Activated T-cell treated with anti-CD3 and anti-CD28 coated beads for 4 hours (primary cell): ENCODE measurements at regions not wholly inside any gene's neighbourhood (a gene's known extent, or its start where the extent isn't known, plus 50 kb on each side); places are given as distances from the start of the nearest gene placed in this dataset.
"Not testable (repeated sequence)": the region's sequence is repeated elsewhere in the genome, so short reads cannot be mapped to it uniquely, and the experiment has no call there.

ENCODE experiments used
- DNase-seq: peaks from one replicate; pipeline ENCODE4 v3.0.0-alpha.2; 2020

DNA sequence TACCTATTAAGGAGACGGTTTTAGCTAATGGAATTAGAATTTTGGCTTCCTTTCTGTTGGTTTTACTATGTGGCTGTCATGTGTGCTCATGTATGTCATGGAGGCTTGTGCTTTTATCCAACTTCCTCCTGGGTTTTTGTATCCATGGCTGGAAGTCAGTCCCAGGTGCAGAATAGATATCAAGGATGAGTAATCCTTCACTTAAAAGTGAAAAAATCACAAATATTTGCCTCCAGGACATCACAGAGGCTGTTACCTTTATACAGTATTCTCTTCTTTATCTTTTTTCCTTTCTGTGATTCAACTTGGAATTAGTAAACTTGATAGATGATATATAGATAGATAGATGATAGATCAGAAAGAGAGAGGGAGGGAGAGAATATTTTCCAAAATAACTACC lies 706.8 kb downstream of the GALC start:
- no peak for DNase-seq

DNA sequence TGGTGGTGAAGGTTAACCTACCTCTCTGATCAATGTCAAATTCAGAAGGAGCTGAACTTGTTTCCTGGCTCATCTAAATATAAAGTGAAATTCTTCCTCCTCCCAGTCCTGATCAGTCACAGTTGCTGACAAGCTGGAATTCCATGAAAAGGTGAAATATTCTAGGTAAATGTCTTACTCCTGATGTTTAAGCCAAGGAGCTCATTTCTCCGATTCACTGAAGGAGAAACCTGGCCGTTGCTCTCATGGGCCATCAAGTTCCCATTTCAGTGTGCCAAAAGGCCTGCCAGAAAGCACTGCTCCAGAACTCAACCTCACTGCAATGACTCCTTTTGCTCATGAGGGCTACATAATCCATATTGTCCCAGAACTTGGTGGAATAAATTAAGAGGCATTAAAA lies 707.5 kb downstream of the GALC start:
- no peak for DNase-seq

DNA sequence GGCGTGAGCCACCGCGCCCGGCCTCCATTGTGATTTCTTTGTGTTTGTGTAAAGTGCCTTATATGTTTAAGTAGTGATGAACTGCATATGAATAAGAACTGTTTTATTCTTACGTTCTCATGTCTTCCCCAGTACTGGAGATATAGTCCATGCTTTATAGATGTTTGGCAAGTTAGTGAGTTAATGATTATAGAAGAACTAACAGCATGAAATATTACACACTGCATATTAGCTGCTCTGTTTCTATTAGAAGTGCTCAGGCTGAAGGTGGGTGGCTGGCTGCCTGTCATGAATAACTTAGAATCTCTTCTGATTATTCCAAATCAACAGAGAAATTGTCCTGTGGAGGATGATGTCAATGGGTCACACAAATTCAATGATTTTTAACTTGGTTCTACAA lies 709.4 kb downstream of the GALC start:
- DNase-seq, result no peak

DNA sequence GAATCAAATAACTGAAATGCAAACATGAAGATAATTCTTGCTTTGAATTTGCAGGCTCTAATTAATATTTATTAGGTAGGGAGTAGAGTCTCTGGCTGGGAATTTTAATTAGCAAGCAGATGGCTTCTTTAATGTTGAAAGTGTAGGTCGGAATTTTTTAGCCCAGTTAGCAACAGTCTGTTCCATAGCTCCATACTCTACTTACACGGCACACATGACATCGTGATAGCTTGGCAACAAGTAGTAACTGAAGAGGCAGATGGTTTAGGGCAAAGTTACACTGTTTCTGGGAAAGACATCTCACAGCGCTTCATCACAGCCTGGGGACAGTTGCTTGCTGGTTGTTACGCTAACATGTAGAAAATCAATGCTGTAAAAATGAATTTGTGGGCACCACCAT lies 710.7 kb downstream of the GALC start:
- DNase-seq, result no peak

DNA sequence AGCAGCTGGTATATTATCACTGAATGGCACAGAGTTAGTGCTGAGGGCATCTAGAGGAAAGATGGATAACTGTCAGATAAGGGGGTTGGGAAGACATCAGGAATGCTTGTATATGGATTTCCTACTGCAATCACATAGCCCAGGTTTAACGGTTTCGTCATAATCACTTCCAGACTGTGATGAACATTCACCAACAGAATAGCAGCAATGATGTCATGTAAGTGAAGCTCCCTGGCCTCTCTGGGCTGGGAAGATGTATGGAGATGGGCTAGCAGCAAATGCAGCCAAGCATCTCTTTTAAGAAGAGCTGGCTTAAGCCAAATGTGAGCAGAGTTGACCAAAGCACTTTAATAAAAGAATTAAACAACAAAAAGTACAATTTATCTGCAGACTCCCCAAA lies 714.6 kb downstream of the GALC start:
- no peak for DNase-seq

DNA sequence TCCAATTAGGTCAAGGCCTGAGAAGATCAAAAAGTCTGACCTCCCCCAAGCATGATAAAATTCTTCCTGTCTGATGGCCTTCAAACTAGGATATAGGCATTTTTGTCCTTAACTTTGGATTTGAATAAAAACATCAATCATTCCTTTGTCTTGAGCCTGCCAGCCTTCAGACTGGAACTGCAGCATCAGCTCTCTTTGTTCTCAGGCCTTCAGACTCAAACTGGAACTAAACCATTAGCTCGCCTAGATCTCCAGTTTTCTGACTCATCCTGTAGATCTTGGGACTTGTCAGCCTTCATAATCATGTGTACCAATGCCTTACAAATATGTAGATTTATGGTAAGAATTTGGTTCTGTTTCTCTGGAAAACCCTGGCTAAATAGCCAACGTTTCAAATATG lies 721.7 kb downstream of the GALC start:
- DNase-seq, result no peak

DNA sequence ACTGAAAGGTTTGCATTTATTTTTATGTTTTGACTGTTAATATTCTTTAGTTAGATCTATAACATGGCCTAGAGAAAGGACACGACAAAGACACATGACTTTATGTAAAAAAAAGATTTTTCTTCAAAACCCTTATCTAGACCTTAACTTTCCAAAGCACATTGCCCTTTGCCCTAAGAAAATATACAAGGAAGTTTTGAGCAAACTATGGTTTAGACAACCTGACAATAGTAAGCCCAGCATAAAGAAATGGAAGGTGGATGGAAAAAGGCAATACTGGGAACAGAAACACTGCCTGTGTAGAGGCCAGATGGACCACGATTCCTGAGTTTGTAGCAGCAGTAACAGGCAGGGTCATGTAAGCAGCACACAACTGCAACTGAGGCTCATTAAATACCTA lies 724.0 kb downstream of the GALC start:
- no peak for DNase-seq

DNA sequence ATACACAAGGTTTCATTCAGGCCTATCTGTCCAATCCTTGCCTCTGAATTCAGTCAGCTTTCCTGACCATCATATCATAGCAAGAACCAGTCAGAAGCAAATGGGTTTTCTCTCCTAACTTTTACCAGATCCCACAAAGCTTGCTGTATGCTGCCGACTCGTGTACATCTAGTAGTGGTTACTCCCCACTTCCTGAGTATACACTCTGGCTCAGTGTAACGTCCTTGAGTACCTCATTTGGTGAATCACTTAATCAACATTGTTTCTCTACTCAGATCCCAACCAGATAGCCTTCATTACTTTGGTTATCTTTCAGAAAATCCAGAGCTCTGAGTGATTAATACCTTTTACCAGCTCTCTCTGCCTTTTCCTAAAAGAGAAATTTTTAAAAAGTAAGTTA lies 728.2 kb downstream of the GALC start:
- no peak for DNase-seq

DNA sequence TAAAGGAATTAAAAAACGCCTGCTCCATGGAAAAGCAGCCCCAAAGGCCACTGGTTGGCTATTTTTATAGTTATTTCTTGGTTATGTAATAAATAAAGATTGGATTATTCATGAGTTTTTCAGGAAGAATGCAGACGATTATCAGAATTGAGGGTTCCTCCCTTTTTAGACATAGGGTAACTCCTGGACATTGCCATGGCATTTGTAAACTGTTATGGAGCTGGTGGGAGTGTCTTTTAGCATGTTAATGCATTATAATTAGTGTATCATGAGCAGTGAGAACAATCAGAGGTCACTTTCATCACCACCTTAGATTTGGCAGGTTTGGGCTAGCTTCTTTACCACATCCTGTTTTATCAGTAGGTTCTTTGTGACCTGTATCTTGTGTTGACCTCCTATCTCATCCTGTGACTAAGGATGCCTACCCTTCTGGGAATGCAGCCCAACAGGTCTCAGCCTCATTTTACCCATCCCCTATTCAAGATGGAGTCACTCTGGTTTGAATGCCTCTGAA lies 728.7 kb downstream of the GALC start:
- no peak for DNase-seq

DNA sequence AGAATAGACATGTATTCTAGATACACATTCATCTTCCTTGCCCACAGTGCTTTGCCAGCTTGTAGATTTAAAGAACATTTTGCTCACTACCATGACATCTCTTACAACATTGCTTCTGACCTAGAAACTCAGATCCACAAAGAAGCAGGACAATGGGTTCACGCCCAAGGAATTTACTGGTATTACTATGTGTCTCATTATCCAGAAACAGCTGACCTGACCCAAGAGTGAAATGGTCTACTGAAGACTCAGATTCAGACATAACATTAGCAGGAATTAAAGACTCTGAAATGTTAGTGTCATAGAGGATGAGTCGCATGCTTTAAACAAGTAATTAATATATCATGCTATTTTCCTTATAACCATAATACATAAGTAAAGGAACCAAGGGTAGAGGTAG lies 731.4 kb downstream of the GALC start:
- DNase-seq, result no peak

DNA sequence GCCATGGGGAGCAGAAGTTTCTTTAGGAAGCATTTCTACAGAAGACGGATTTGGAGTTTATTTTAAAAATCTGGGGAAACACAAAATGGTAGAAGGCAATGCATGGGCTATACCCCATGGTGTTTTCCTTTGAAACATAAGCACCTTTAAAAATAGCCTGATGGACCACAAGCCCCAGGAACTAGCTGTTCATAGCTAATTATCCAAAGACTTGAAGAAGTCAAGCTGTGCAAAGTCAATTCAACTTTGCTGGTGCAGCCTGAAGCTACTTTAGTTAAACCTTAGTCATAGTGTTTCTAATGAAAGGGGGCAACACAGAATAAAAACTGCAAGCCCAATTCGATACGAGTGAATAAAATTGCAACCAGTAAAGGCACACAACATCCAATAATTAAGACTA lies 732.5 kb downstream of the GALC start:
- no peak for DNase-seq

DNA sequence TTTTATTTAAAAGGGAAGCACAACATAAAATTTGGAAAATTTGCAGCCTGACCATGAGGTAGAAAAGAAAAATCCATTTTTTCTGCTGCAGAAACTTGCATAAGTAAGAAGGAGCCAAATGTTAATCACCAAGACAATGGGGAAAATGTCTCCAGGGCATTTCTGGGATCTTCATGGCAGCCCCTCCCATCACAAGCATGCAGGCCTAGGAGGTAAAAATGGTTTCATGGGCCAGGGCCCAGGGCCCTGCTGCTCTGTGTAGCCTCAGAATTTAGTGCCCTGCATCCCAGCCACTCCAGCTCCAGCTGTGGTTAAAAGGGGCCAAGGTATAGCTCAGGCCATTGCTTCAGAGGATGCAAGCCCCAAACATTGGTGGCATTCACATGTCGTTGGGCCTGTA lies 735.6 kb downstream of the GALC start:
- DNase-seq, result no peak

DNA sequence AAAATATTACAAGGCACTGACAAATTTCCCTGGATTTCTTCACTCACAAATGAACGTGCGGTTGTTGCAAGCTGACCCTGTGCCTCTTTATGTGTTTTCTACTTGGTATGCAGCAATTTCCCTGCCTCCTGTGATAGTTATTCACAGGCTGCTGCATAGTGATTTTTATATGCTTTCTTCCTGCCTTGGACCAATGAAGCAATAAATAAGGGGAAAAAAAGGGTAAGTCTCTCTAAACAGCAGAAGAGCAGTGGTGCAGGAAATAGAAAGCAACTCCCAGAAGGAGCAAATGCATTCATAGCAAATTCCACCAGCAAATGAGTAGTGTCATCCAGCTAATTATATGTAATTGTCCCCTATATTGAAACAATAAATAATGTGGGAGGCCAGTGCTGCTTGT lies 737.9 kb downstream of the GALC start:
- no peak for DNase-seq

DNA sequence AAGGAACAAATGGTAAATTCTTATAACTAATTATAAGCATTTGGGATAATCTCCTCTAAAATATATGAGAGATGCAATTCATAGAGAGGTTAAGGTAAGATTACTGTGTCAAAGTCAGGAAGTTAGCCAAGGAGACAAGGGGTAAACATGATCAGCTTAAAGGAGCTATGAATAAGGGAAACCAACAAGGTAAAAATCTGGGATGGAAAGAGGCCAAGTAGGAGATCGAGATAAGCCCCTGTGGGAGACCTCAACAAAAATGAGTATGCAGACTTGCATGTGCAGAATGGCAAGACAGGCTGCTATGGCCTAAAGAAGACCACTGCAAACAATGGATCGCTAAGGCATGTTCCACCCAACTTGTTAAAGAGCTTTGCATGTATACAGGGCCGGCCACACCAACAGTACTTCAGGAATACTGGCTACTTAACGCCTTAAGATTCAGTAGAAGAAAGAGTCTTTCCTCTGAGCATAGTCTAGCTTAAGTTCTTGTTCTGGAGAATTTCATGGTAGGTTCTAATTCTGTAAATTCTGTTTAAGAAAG lies 738.6 kb downstream of the GALC start:
- no peak for DNase-seq

DNA sequence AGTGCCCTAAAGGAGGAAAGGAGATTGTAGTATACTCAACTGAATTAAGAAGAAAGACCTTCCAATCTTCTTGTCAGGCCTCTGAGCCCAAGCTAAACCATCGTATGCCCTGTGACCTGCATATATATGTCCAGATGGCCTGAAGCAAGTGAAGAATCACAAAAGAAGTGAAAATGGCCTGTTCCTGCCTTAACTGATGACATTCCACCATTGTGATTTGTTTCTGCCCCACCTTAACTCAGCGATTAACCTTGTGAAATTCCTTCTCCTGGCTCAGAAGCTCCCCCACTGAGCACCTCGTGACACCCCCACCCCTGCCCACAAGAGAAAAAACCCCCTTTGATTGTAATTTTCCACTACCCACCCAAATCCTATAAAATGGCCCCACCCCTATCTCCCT lies 739.2 kb downstream of the GALC start:
- DNase-seq, result not testable (repeated sequence)

DNA sequence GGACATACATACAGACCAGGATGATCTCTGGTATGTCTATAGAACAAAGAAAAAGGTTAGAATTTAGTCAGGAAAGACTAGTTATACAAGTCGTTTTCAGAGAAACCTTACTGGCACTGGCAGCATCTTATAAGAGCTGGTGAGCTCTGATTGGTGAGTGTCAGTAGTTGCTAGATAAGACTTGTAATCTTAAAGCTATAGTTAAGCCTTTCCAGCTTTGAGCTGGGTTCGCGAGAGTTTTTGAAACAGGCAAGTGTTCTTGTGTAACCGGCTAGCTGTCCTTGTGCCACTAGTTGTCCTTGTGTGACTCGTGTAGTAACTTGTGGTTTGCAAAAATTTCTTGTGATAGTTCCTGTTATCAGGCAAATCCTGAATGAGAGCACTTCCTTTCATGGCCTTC lies 740.9 kb downstream of the GALC start:
- DNase-seq, result no peak

DNA sequence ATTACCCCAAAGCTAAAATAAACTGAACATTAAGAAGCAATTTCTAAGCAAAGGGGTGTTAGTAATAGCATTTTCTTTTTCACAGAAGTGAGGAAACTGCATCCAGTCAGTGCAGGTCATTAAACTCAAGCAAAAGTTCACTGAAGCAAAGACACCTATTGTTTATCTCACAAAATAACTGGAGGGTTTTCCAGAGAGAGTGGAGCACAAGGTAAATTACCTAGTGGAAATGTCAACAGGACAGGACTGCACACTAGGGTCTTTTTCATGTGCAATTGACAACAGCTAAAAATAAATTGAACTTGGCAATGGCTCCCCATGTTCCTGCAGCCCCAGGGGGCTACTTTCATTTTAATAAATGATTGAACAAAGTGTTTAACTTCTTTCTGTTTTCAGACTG lies 742.0 kb downstream of the GALC start:
- DNase-seq, result no peak

DNA sequence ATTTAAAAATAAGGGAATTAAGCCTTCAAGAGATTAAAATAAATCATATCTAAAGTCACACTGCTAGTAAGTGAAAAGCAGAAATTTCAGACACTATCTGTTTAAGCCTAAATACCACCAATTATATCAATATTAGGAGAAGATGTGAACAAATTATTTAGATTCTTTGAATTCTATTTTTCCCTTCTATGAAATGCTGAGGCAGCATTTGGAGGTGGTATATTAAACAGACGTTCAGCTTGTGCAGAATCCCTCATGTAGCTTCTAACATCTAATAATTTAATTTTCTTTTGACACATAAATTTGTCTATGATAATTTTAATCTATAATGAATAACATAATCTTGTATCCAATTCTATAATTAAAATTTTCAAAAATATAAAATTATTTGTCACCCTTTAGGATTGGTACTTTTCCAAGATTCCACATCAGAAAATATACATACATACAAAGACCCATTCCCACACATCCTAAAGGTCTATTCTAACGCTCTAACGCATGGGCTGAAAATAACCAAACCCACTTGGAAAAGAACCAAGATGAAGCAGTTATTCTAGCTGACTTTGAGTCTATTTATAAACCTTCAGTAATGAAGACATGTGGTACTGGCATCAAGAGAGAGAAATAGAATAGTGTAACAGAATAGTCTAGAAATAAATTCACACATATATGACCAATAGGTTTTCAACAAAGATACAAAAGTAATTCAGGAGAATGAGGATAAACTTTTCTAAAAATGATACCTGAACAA lies 751.8 kb downstream of the GALC start:
- DNase-seq, result no peak

DNA sequence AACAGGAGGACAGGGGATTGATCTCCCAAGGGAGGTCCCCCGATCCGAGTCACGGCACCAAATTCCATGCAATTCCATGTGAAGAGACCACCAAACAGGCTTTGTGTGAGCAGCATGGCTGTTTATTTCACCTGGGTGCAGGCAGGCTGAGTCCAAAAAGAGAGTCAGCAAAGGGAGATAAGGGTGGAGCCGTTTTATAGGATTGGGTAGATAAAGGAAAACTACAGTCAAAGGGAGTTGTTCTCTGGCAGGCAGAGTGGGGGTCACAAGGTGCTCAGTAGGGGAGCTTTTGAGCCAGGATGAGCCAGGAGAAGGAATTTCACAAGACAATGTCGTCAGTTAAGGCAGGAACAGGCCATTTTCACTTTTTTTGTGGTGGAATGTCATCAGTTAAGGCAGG lies 752.7 kb downstream of the GALC start:
- DNase-seq, result not testable (repeated sequence)

DNA sequence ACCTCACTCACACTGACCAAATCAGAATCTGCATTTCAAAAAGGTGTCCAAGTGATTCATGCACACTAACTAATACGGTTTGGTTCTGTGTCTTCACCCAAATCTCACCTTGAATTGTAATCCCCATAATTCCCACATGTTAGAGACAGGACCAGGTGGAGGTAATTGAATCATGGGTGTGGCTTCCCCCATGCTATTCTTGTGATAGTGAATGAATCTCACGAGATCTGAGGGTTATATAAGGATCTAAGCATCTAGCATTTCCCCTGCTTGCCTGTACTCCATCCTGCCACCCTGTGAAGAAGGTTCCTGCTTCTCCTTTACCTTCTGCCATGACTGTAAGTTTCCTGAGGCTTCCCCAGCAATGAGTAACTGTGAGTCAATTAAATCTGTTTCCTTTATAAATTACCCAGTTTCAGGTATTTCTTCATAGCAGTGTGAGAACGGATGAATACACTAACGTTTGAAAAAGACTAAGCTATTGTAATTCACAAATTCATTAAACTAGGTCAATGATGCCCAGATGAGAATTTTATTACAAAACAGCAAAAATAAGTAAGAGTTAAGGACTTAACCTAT lies 759.1 kb downstream of the GALC start:
- no peak for DNase-seq

DNA sequence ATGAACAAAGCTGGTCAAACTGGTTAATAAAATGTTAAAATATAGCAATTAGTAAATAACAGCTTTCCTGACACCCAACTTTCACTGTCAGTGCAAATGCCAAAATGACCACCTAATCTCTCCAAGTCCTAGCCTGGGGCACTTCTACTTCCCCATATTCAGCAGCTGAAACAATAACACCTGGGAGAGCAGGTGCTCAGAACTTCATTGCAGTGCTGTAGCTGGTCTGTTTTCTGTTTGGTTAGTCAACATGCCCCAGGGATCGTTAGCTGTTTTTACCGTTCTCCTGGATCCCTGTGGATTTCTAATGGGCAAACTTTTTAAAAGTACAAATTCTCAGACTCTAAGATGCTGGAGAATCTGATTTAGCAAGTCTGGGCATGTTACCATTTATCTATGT lies 759.7 kb downstream of the GALC start:
- no peak for DNase-seq

DNA sequence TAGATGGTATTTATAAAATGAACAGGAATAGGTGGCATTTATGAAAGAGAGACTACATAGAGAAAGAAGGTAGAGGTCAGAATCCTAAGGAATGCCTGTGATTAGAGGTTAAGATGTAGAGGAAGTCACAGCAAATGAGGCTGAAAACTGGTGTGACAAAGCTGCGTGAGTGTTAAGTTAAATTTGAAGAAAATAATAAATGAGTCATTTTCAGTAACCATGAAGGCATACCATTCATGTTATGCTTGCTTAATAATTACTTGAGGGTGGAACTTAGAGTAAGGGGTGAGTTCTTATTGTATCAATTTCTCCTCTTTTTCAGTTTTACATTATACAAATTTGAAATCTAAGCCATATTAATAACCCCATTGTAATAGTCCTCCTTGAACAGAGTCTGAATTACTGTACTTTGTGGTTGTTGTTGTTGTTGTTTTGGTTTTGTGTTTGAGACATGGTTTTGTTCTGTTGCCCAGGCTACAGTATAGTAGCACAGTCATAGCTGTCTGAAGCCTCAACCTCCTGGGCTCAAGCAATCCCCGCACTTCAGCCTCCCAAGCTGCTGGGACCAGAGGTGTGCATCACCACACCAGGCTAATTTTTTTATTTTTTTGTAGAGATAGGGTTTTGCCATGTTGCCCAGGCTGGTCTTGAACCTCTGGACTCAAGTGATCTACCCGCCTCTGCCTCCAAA lies 761.5 kb downstream of the GALC start:
- no peak for DNase-seq

DNA sequence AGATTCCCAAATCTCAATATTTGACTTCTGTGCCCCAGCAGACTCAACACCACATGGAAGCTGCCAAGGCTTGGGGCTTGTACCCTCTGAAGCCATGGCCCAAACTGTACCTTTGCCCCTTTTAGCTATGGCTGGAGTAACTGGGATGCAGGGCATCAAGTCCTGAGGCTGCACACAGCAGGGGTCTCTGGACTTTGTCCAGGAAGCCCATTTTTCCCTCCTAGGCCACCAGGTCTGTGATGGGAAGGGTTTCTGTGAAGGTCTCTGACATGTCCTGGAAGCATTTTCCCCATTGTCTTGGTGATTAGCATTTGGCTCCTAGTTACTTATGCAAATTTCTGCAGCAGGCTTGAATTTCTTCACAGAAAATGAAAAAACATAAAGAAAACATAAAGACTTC lies 762.3 kb downstream of the GALC start:
- DNase-seq, result no peak

DNA sequence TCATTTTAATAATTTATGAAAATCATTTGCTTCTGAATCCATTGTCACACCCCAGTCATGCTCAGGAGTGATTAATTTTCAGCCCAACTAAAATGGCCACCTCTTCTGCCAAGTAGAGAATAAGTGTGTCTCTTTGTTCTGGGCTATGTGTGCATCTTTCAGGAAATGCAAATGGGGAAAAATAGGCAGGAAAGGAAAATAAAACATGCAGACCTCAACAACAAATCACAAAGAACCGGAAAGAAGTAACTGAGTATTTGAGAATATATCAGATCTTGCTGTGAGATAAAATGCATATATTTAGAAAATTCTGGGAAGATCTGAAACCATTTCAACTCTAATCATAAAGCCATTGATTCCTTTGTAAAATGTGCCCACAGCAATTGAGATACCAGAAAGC lies 763.9 kb downstream of the GALC start:
- DNase-seq, result no peak
